HCT116 (cell line): ENCODE measurements at regions not wholly inside any gene's neighbourhood (a gene's known extent, or its start where the extent isn't known, plus 50 kb on each side); places are given as distances from the start of the nearest gene placed in this dataset.

Source experiments
- ATAC-seq: fragments of 200-7000 bp; cut with Tn5 transposase; 2 replicates; pipeline ENCODE4 v1.9.1; 2020; ENCODE audit warnings: mild to moderate bottlenecking, moderate library complexity
- BruUV-seq: library from RNA; stranded (reverse); fragments of 400-500 nt; replicated peaks from 2 replicates; lab custom pipeline; 2021; lab: Mats Ljungman, UMichigan
- CTCF ChIA-PET: fragments of 300-600 bp; sonication (Branson Sonifier 250); formaldehyde crosslinking; loops from one replicate; lab custom pipeline; 2021; ENCODE audit warnings: antibody characterized with exemption; lab: Charles Lee
- POLR2A ChIA-PET: fragments of 300-600, 350-600 bp; sonication (Branson Sonifier 250); formaldehyde crosslinking; loops from one replicate; lab custom pipeline; 2021; ENCODE audit warnings: antibody characterized with exemption; lab: Charles Lee
- RAD21 ChIA-PET, 2 experiments: fragments of 300-600 bp; sonication (Branson Sonifier 250); formaldehyde crosslinking; loops; one replicate each; lab custom pipeline; 2023; ENCODE audit warnings: low total read pairs in 2 of 2; ENCODE audit not compliant: uncharacterized antibody in 2 of 2, unreplicated experiment in 2 of 2, low non-redundant PET in 1 of 2; lab: Charles Lee
- DNase-seq: peaks from one replicate; pipeline ENCODE4 v3.0.0-alpha.2; 2010; ENCODE audit warnings: low read depth, low spot score
- H2AFZ ChIP-seq: fragments of 200-600 bp; shearing (Covaris generic), sonication (generic); 2 replicates; pipeline ENCODE4 v1.6.1; 2017; ENCODE audit warnings: low read depth, mixed run types, mixed read lengths, antibody characterized with exemption, low read length; ENCODE audit not compliant: poor library complexity, severe bottlenecking
- H3K27ac ChIP-seq: 2 replicates; pipeline ENCODE4 v1.5.1; 2012; ENCODE audit warnings: low read depth, low read length
- H3K27me3 ChIP-seq: fragments of 200-600 bp; sonication (generic); 2 replicates; pipeline ENCODE4 v1.6.1; 2016; ENCODE audit warnings: mixed run types, low read length, mixed read lengths; ENCODE audit not compliant: insufficient read depth
- H3K36me3 ChIP-seq, 2 experiments: fragments of 200-500 bp in 1 of 2; fragments of 200-600 bp in 1 of 2; sonication (Bioruptor generic) in 1 of 2; sonication (generic) in 1 of 2; 2 replicates each; pipeline versions ENCODE4 v1.5.1 to v1.6.1; 2014 to 2016; ENCODE audit warnings: low read length in 2 of 2, inconsistent platforms in 1 of 2, mixed read lengths in 1 of 2, mixed run types in 1 of 2; ENCODE audit not compliant: insufficient read depth in 2 of 2, control insufficient read depth in 1 of 2
- H3K4me1 ChIP-seq, 2 experiments: fragments of 200-600 bp in 1 of 2; sonication (generic) in 1 of 2; 2 replicates each; pipeline versions ENCODE4 v1.5.1 to v1.6.1; 2012 to 2017; ENCODE audit warnings: low read length in 2 of 2, inconsistent platforms in 1 of 2, mild to moderate bottlenecking in 1 of 2, mixed read lengths in 1 of 2, mixed run types in 1 of 2, moderate library complexity in 1 of 2; ENCODE audit not compliant: insufficient read depth in 2 of 2, control insufficient read depth in 1 of 2
- H3K4me2 ChIP-seq: fragments of 200-600 bp; sonication (generic); 2 replicates; pipeline ENCODE4 v1.6.1; 2017; ENCODE audit warnings: mixed run types, low read length, mixed read lengths
- H3K4me3 ChIP-seq, 2 experiments: fragments of 200-600 bp in 1 of 2; sonication (generic) in 1 of 2; replicated peaks in 1 of 2; 2 replicates each; pipeline ENCODE4 v1.5.1; 2011 to 2016; ENCODE audit warnings: low read length in 2 of 2, control low read depth in 1 of 2, low read depth in 1 of 2, mild to moderate bottlenecking in 1 of 2, mixed read lengths in 1 of 2, mixed run types in 1 of 2
- H3K79me2 ChIP-seq: fragments of 200-600 bp; sonication (generic); 2 replicates; pipeline ENCODE4 v1.6.1; 2017; ENCODE audit warnings: mild to moderate bottlenecking, mixed run types, low read length, moderate library complexity, mixed read lengths; ENCODE audit not compliant: insufficient read depth
- H3K9ac ChIP-seq: fragments of 200-600 bp; sonication (generic); 2 replicates; pipeline ENCODE4 v1.6.1; 2016; ENCODE audit warnings: low read length, mixed read lengths
- H3K9me2 ChIP-seq: fragments of 200-600 bp; sonication (generic), shearing (Covaris generic); 2 replicates; pipeline ENCODE4 v1.6.1; 2017; ENCODE audit warnings: mixed run types, mild to moderate bottlenecking, moderate library complexity; ENCODE audit not compliant: insufficient read depth
- H3K9me3 ChIP-seq, 2 experiments: fragments of 200-500 bp in 1 of 2; fragments of 200-600 bp in 1 of 2; sonication (Bioruptor generic) in 1 of 2; sonication (generic) in 1 of 2; 2 replicates each; pipeline ENCODE4 v1.6.1; 2014 to 2017; ENCODE audit warnings: low read length in 2 of 2, mixed read lengths in 2 of 2, inconsistent platforms in 1 of 2, low read depth in 1 of 2, mild to moderate bottlenecking in 1 of 2, mixed run types in 1 of 2, moderate library complexity in 1 of 2; ENCODE audit not compliant: control insufficient read depth in 1 of 2, insufficient read depth in 1 of 2
- H4K20me1 ChIP-seq: fragments of 200-600 bp; sonication (generic), shearing (Covaris generic); 2 replicates; pipeline ENCODE4 v1.6.1; 2017; ENCODE audit warnings: mixed run types, mild to moderate bottlenecking, moderate library complexity; ENCODE audit not compliant: insufficient read depth
- ATF3 ChIP-seq: IDR thresholded peaks from 2 replicates; pipeline ENCODE4 v1.6.1; 2012
- CEBPB ChIP-seq: IDR thresholded peaks from 2 replicates; pipeline ENCODE4 v1.6.1; 2012; ENCODE audit warnings: low read depth
- EGR1 ChIP-seq: IDR thresholded peaks from 2 replicates; pipeline ENCODE4 v1.6.1; 2012; ENCODE audit warnings: low read depth
- EZH2 ChIP-seq: fragments of 200-600 bp; sonication (generic); IDR thresholded peaks from 2 replicates; pipeline ENCODE4 v1.6.1; 2017; ENCODE audit warnings: antibody characterized with exemption, mixed run types
- FOSL1 ChIP-seq: IDR thresholded peaks from 2 replicates; pipeline ENCODE4 v1.6.1; 2012; ENCODE audit warnings: low read depth
- JUND ChIP-seq: IDR thresholded peaks from 2 replicates; pipeline ENCODE4 v1.6.1; 2012
- POLR2A ChIP-seq: IDR thresholded peaks from 2 replicates; pipeline ENCODE4 v1.7.0; 2011; ENCODE audit warnings: borderline replicate concordance; ENCODE audit not compliant: insufficient read depth, insufficient read length; ENCODE audit errors: extremely low read depth
- POLR2AphosphoS5 ChIP-seq: IDR thresholded peaks from 2 replicates; pipeline ENCODE4 v1.6.1; 2011; ENCODE audit warnings: mild to moderate bottlenecking, low read depth, low read length, moderate library complexity
- RAD21 ChIP-seq: IDR thresholded peaks from 2 replicates; pipeline ENCODE4 v1.6.1; 2012; ENCODE audit warnings: low read depth, mild to moderate bottlenecking
- SIN3A ChIP-seq: IDR thresholded peaks from 2 replicates; pipeline ENCODE4 v1.6.1; 2012; ENCODE audit warnings: low read depth
- SRF ChIP-seq: IDR thresholded peaks from 2 replicates; pipeline ENCODE4 v1.6.1; 2012; ENCODE audit warnings: low read depth
- TCF7L2 ChIP-seq: IDR thresholded peaks from 2 replicates; pipeline ENCODE4 v1.7.0; 2011; ENCODE audit warnings: borderline replicate concordance, inconsistent platforms; ENCODE audit not compliant: insufficient read depth, insufficient read length; ENCODE audit errors: extremely low read depth
- YY1 ChIP-seq: IDR thresholded peaks from 2 replicates; pipeline ENCODE4 v1.6.1; 2011; ENCODE audit warnings: low read length, low read depth, moderate library complexity, mild to moderate bottlenecking; ENCODE audit not compliant: insufficient replicate concordance; ENCODE audit errors: extremely low read depth
- ZBTB33 ChIP-seq: IDR thresholded peaks from 2 replicates; pipeline ENCODE4 v1.6.1; 2011; ENCODE audit warnings: mild to moderate bottlenecking, low read length, moderate library complexity; ENCODE audit not compliant: insufficient replicate concordance; ENCODE audit errors: extremely low read depth
- ZNF274 ChIP-seq: fragments of 200-500 bp; sonication (Bioruptor generic); IDR thresholded peaks from 2 replicates; pipeline ENCODE4 v1.6.1; 2014; ENCODE audit warnings: mild to moderate bottlenecking, low read depth, low read length, inconsistent platforms
- intact Hi-C: fragments of 100-400 bp; cut with micrococcal nuclease; formaldehyde crosslinking; loops from 2 replicates; pipeline ENCODE4 v1.10.0; 2022

- DNase-seq (no peak), ATAC-seq (no peak)
- H3K27ac ChIP-seq, result no peak overlapping the region
- no peaks in the 10 kb centered on the region for H3K79me2 ChIP-seq
- H3K4me1 ChIP-seq, result no peaks in the 10 kb centered on the region
- no peaks in the 10 kb centered on the region for H3K9me3 ChIP-seq
- no peaks in the 10 kb centered on the region for H3K9me2 ChIP-seq
- CTCF ChIA-PET, result no interaction called here
- no peak overlapping the region for H3K4me2 ChIP-seq
- TF ChIP-seq FOSL1 (no peak), YY1 (no peak), ZBTB33 (no peak), ATF3 (no peak), SRF (no peak), POLR2AphosphoS5 (no peak), SIN3A (no peak), JUND (no peak), EZH2 (no peak), POLR2A (no peak), TCF7L2 (no peak), ZNF274 (no peak), CEBPB (no peak), RAD21 (no peak), EGR1 (no peak)
- POLR2A ChIA-PET, result no interaction called here
- no peaks in the 10 kb centered on the region for H3K27me3 ChIP-seq
- no peaks in the 10 kb centered on the region for H3K36me3 ChIP-seq
- no peak overlapping the region for H2AFZ ChIP-seq
- no peaks in the 10 kb centered on the region for H4K20me1 ChIP-seq
- no peak overlapping the region for H3K4me3 ChIP-seq
- no TSS peak for BruUV-seq
- H3K9ac ChIP-seq, result no peak overlapping the region
- RAD21 ChIA-PET, result no interaction called here
- intact Hi-C loops, result no loop called here
Measured at GRCh38 chr3:81375921-81376320, 385.5 kb downstream of the GBE1 start.
